CD14-positive monocyte (primary cell): ENCODE measurements at regions not wholly inside any gene's neighbourhood (a gene's known extent, or its start where the extent isn't known, plus 50 kb on each side); places are given as distances from the start of the nearest gene placed in this dataset.

Source experiments
- DNase-seq, 3 donors: peaks; one replicate each; pipeline ENCODE4 v3.0.0-alpha.2; 2011 to 2022
- H2AFZ ChIP-seq: 2 replicates; pipeline ENCODE4 v1.6.0; 2012; ENCODE audit warnings: mild to moderate bottlenecking, low read depth, low read length, inconsistent platforms; ENCODE audit not compliant: insufficient read depth, poor library complexity, severe bottlenecking
- H3K27ac ChIP-seq, 2 donors: 1 replicate in 1 of 2; 2 replicates in 1 of 2; pipeline ENCODE4 v1.5.1; 2012 to 2013; ENCODE audit warnings: low read length in 2 of 2, control low read depth in 1 of 2, inconsistent platforms in 1 of 2, low read depth in 1 of 2, mild to moderate bottlenecking in 1 of 2
- H3K27me3 ChIP-seq, 2 donors: one replicate each; pipeline versions ENCODE4 v1.6.0 to v1.6.1; 2011 to 2013; ENCODE audit warnings: low read length in 2 of 2; ENCODE audit not compliant: control insufficient read depth in 2 of 2, insufficient read depth in 2 of 2
- H3K36me3 ChIP-seq, 2 donors: replicated peaks in 1 of 2; 1 replicate in 1 of 2; 2 replicates in 1 of 2; pipeline versions ENCODE4 v1.5.1 to v1.6.1; 2012 to 2013; ENCODE audit warnings: low read length in 2 of 2, control low read depth in 1 of 2, inconsistent platforms in 1 of 2, mild to moderate bottlenecking in 1 of 2; ENCODE audit not compliant: insufficient read depth in 2 of 2, control insufficient read depth in 1 of 2
- H3K4me1 ChIP-seq, 2 donors: 1 replicate in 1 of 2; 2 replicates in 1 of 2; pipeline versions ENCODE4 v1.5.1 to v1.6.1; 2012 to 2013; ENCODE audit warnings: low read length in 2 of 2, control low read depth in 1 of 2, inconsistent platforms in 1 of 2, mild to moderate bottlenecking in 1 of 2, moderate library complexity in 1 of 2; ENCODE audit not compliant: insufficient read depth in 2 of 2, control insufficient read depth in 1 of 2
- H3K4me2 ChIP-seq: replicated peaks from 2 replicates; pipeline ENCODE3; 2012; ENCODE audit warnings: low read length, moderate library complexity, mild to moderate bottlenecking; ENCODE audit not compliant: poor library complexity, severe bottlenecking; ENCODE audit errors: extremely low read depth
- H3K4me3 ChIP-seq, 3 experiments: fragments of 200-600 bp in 1 of 3; sonication (generic) in 1 of 3; replicated peaks in 1 of 3; 1 replicate in 2 of 3; 2 replicates in 1 of 3; pipeline ENCODE4 v1.5.1; 2011 to 2013; ENCODE audit warnings: low read length in 3 of 3, mild to moderate bottlenecking in 3 of 3, control low read depth in 2 of 3, low read depth in 2 of 3, inconsistent platforms in 1 of 3, moderate library complexity in 1 of 3
- H3K79me2 ChIP-seq: 2 replicates; pipeline ENCODE4 v1.6.0; 2012; ENCODE audit warnings: mild to moderate bottlenecking, control low read depth, inconsistent platforms, low read length, moderate library complexity; ENCODE audit not compliant: insufficient read depth
- H3K9ac ChIP-seq: 2 replicates; pipeline ENCODE4 v1.6.0; 2017; ENCODE audit warnings: low read length, mild to moderate bottlenecking; ENCODE audit not compliant: insufficient read depth, poor library complexity, severe bottlenecking
- H3K9me3 ChIP-seq, 2 donors: replicated peaks in 1 of 2; 1 replicate in 1 of 2; 2 replicates in 1 of 2; pipeline versions ENCODE4 v1.5.1 to v1.6.1; 2012 to 2013; ENCODE audit warnings: low read length in 2 of 2, control low read depth in 1 of 2; ENCODE audit not compliant: control insufficient read depth in 1 of 2, insufficient read depth in 1 of 2
- H4K20me1 ChIP-seq: 2 replicates; pipeline ENCODE4 v1.6.0; 2012; ENCODE audit warnings: mild to moderate bottlenecking, low read length, control low read depth, moderate library complexity; ENCODE audit not compliant: insufficient read depth
- H3K27ac Mint-ChIP-seq, 7 donors: one replicate each; pipeline ENCODE4 v1.8.0; 2020; ENCODE audit warnings: mild to moderate bottlenecking in 7 of 7, mixed read lengths in 7 of 7, moderate library complexity in 6 of 7, inconsistent platforms in 2 of 7
- H3K27me3 Mint-ChIP-seq, 3 donors: one replicate each; pipeline ENCODE4 v1.8.0; 2021 to 2022; ENCODE audit warnings: low read depth in 3 of 3, mild to moderate bottlenecking in 3 of 3, mixed read lengths in 3 of 3, moderate library complexity in 3 of 3, inconsistent platforms in 1 of 3
- H3K36me3 Mint-ChIP-seq, 2 donors: one replicate each; pipeline ENCODE4 v1.8.0; 2020; ENCODE audit warnings: mixed read lengths in 2 of 2, inconsistent platforms in 1 of 2, mild to moderate bottlenecking in 1 of 2
- H3K4me1 Mint-ChIP-seq: one replicate; pipeline ENCODE4 v1.8.0; 2020; ENCODE audit warnings: mild to moderate bottlenecking, mixed read lengths
- H3K4me3 Mint-ChIP-seq, 2 donors: one replicate each; pipeline ENCODE4 v1.8.0; 2020; ENCODE audit warnings: mild to moderate bottlenecking in 2 of 2, mixed read lengths in 2 of 2, moderate library complexity in 1 of 2
- H3K9me3 Mint-ChIP-seq, 7 donors: one replicate each; pipeline ENCODE4 v1.8.0; 2020 to 2022; ENCODE audit warnings: mixed read lengths in 7 of 7, mild to moderate bottlenecking in 6 of 7, moderate library complexity in 6 of 7, inconsistent platforms in 2 of 7
- WGBS: methylation state at CpG from one replicate; pipeline ENCODE4 v1.1.5; 2013; ENCODE audit warnings: missing lambda C conversion rate; ENCODE audit not compliant: insufficient coverage; 5-methylcytosine and 5-hydroxymethylcytosine counted together
- intact Hi-C, 2 donors: fragments of 100-400 bp; cut with micrococcal nuclease; formaldehyde crosslinking; loops; one replicate each; pipeline versions ENCODE4 v1.15.0 to v1.15.1; 2023
- TF ChIP-seq, protein P1 (sequence below): fragments of 200-600 bp; IDR thresholded peaks from one replicate; pipeline ENCODE4 v1.8.0; 2022; ENCODE audit warnings: antibody characterized with exemption, mild to moderate bottlenecking

DNA sequence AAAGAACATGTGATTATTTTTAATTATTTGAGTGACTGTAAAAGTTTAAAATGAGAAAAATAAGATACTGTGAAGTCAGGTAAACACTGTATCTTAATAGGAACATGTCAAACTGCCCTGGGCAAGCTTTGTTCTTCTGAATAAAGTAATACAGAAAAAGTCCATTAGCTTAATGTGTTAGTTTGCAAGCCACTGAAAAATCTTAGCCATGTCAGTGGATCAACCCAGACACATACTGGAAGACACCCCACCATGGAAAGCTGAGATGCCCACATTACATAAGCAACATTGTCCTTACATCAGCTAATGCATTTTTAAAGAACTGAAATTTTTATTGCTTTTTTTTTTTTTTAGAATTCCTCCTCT lies 155.2 kb downstream of the BBOX1 start:
- peaks cover 0 to 1% (median 0%) of the 10 kb centered on the region in 7 donors for H3K9me3 Mint-ChIP-seq
- no peaks in the 10 kb centered on the region for H3K4me1 ChIP-seq
- no peak overlapping the region for H3K9ac ChIP-seq
- TF ChIP-seq, protein P1, sequence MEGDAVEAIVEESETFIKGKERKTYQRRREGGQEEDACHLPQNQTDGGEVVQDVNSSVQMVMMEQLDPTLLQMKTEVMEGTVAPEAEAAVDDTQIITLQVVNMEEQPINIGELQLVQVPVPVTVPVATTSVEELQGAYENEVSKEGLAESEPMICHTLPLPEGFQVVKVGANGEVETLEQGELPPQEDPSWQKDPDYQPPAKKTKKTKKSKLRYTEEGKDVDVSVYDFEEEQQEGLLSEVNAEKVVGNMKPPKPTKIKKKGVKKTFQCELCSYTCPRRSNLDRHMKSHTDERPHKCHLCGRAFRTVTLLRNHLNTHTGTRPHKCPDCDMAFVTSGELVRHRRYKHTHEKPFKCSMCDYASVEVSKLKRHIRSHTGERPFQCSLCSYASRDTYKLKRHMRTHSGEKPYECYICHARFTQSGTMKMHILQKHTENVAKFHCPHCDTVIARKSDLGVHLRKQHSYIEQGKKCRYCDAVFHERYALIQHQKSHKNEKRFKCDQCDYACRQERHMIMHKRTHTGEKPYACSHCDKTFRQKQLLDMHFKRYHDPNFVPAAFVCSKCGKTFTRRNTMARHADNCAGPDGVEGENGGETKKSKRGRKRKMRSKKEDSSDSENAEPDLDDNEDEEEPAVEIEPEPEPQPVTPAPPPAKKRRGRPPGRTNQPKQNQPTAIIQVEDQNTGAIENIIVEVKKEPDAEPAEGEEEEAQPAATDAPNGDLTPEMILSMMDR: no peak
- peaks cover 0 to 6% (median 2%) of the 10 kb centered on the region in 3 donors for H3K27me3 Mint-ChIP-seq
- no peaks in the 10 kb centered on the region for H3K36me3 ChIP-seq
- H2AFZ ChIP-seq: no peak overlapping the region
- no peak overlapping the region for H3K4me3 ChIP-seq
- no peaks in the 10 kb centered on the region for H4K20me1 ChIP-seq
- H3K4me1 Mint-ChIP-seq: no peaks in the 10 kb centered on the region
- no peak for DNase-seq
- H3K9me3 ChIP-seq: no peaks in the 10 kb centered on the region
- no peaks in the 10 kb centered on the region for H3K36me3 Mint-ChIP-seq
- H3K4me3 Mint-ChIP-seq: no peak overlapping the region
- H3K27ac ChIP-seq: no peak overlapping the region
- H3K27me3 ChIP-seq: no peaks in the 10 kb centered on the region
- no peak overlapping the region for H3K27ac Mint-ChIP-seq
- no peaks in the 10 kb centered on the region for H3K79me2 ChIP-seq
- intact Hi-C loops: no loop called here
- no peak overlapping the region for H3K4me2 ChIP-seq

DNA sequence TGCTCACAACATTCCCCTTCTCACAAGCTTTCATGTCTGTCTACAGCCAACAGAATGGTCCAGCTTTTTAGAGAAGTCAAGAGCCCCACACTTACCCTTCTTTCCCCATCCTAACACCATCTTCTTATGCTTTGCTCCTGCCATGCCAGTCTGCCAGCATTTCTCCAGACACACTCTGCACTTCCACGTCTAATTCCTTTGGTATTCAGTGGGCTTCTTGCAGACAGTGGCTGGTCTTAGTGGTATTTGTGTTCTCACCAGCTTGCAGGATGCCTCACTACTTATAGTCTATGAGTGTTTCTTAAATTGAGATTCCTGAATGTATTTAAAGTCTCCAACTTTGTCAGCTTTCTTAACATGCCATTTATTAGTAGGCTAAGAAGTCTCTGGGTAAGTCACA lies 154.4 kb downstream of the BBOX1 start:
- Mint-ChIP-seq H3K36me3 (no peaks in the 10 kb centered on the region), H3K9me3 (peaks cover 0 to 1% (median 0%) of the 10 kb centered on the region in 7 donors)
- intact Hi-C loops: no loop called here

More for the DNA sequence above, 154.4 kb downstream of the BBOX1 start:
- no CpG with 5 or more reads among the region's 1 CpG for WGBS
- no peaks in the 10 kb centered on the region for H3K4me1 ChIP-seq
- no peak overlapping the region for H3K4me3 ChIP-seq
- no peaks in the 10 kb centered on the region for H4K20me1 ChIP-seq
- H2AFZ ChIP-seq: no peak overlapping the region
- no peak for DNase-seq
- Mint-ChIP-seq H3K4me3 (no peak overlapping the region), H3K4me1 (no peaks in the 10 kb centered on the region), H3K27ac (no peak overlapping the region), H3K27me3 (peaks cover 0 to 6% (median 2%) of the 10 kb centered on the region in 3 donors)
- H3K9me3 ChIP-seq: no peaks in the 10 kb centered on the region
- no peaks in the 10 kb centered on the region for H3K36me3 ChIP-seq
- no peak overlapping the region for H3K4me2 ChIP-seq
- H3K9ac ChIP-seq: no peak overlapping the region
- TF ChIP-seq, protein P1: no peak
- no peaks in the 10 kb centered on the region for H3K79me2 ChIP-seq
- no peak overlapping the region for H3K27ac ChIP-seq
- H3K27me3 ChIP-seq: no peaks in the 10 kb centered on the region
